GM18502 (cell line): ENCODE measurements at regions not wholly inside any gene's neighbourhood (a gene's known extent, or its start where the extent isn't known, plus 50 kb on each side); places are given as distances from the start of the nearest gene placed in this dataset.

ENCODE experiments used
- ATAC-seq: cut with Tn5 transposase; IDR thresholded peaks from one replicate; pipeline ENCODE4 v1.9.1; 2021; ENCODE audit warnings: mild to moderate bottlenecking; ENCODE audit not compliant: unreplicated experiment, poor library complexity

GRCh38 chr13:70732611-70733010 lies 624.4 kb upstream of the KLHL1 start:
- no peak for ATAC-seq

- ATAC-seq, result no peak
These were observed 621.1 kb upstream of the KLHL1 start for GRCh38 chr13:70729369-70729768.

- ATAC-seq, result no peak
These were observed 615.5 kb upstream of the KLHL1 start for GRCh38 chr13:70723732-70724131.

- no peak for ATAC-seq
These were observed 612.1 kb upstream of the KLHL1 start for GRCh38 chr13:70720386-70720785.

GRCh38 chr13:70714993-70715392 lies 606.7 kb upstream of the KLHL1 start:
- ATAC-seq, result no peak

- ATAC-seq, result no peak
These were observed 600.5 kb upstream of the KLHL1 start for GRCh38 chr13:70708775-70709174.

GRCh38 chr13:70703755-70704154 lies 595.5 kb upstream of the KLHL1 start:
- no peak for ATAC-seq

- ATAC-seq, result no peak
These were observed 586.9 kb upstream of the KLHL1 start for GRCh38 chr13:70694996-70695715.

- no peak for ATAC-seq
These were observed 560.7 kb upstream of the KLHL1 start for GRCh38 chr13:70668983-70669382.

GRCh38 chr13:70668293-70668692 lies 560.0 kb upstream of the KLHL1 start:
- peak; percentile 58 for ATAC-seq

- ATAC-seq, result no peak
These were observed 558.8 kb upstream of the KLHL1 start for GRCh38 chr13:70666883-70667556.

GRCh38 chr13:70662231-70662940 lies 554.1 kb upstream of the KLHL1 start:
- ATAC-seq, result no peak

GRCh38 chr13:70644052-70644451 lies 535.8 kb upstream of the KLHL1 start:
- ATAC-seq, result no peak

GRCh38 chr13:70634893-70635292 lies 526.6 kb upstream of the KLHL1 start:
- no peak for ATAC-seq

GRCh38 chr13:70630247-70630646 lies 522.0 kb upstream of the KLHL1 start:
- no peak for ATAC-seq

GRCh38 chr13:70623239-70623638 lies 515.0 kb upstream of the KLHL1 start:
- ATAC-seq, result peak; percentile 65

GRCh38 chr13:70622796-70623195 lies 514.5 kb upstream of the KLHL1 start:
- ATAC-seq, result no peak

- ATAC-seq, result no peak
These were observed 511.7 kb upstream of the KLHL1 start for GRCh38 chr13:70619936-70620335.

GRCh38 chr13:70616847-70617246 lies 508.6 kb upstream of the KLHL1 start:
- ATAC-seq, result no peak

- no peak for ATAC-seq
These were observed 505.0 kb upstream of the KLHL1 start for GRCh38 chr13:70613295-70613694.

- no peak for ATAC-seq
These were observed 504.6 kb upstream of the KLHL1 start for GRCh38 chr13:70612881-70613280.
